Skeletal muscle satellite cell (primary cell): ENCODE measurements at regions not wholly inside any gene's neighbourhood (a gene's known extent, or its start where the extent isn't known, plus 50 kb on each side); places are given as distances from the start of the nearest gene placed in this dataset.

Source experiments
- H3K27me3 ChIP-seq: 2 replicates; pipeline ENCODE4 v1.7.0; 2013; ENCODE audit warnings: low read length; ENCODE audit not compliant: control insufficient read depth, insufficient read depth
- H3K36me3 ChIP-seq: 2 replicates; pipeline ENCODE4 v1.7.0; 2013; ENCODE audit warnings: mild to moderate bottlenecking, control low read depth, low read length; ENCODE audit not compliant: insufficient read depth
- H3K4me1 ChIP-seq: 2 replicates; pipeline ENCODE4 v1.7.0; 2013; ENCODE audit warnings: low read length; ENCODE audit not compliant: control insufficient read depth, insufficient read depth
- H3K4me2 ChIP-seq: 2 replicates; pipeline ENCODE4 v1.7.0; 2013; ENCODE audit warnings: mild to moderate bottlenecking, low read length
- H3K4me3 ChIP-seq: 2 replicates; pipeline ENCODE4 v1.7.0; 2013; ENCODE audit warnings: low read length
- H3K9ac ChIP-seq: 2 replicates; pipeline ENCODE4 v1.7.0; 2013; ENCODE audit warnings: mild to moderate bottlenecking, low read depth, low read length, moderate library complexity
- H3K9me3 ChIP-seq: replicated peaks from 2 replicates; pipeline ENCODE4 v1.7.0; 2013; ENCODE audit warnings: mild to moderate bottlenecking, control low read depth, low read length

DNA sequence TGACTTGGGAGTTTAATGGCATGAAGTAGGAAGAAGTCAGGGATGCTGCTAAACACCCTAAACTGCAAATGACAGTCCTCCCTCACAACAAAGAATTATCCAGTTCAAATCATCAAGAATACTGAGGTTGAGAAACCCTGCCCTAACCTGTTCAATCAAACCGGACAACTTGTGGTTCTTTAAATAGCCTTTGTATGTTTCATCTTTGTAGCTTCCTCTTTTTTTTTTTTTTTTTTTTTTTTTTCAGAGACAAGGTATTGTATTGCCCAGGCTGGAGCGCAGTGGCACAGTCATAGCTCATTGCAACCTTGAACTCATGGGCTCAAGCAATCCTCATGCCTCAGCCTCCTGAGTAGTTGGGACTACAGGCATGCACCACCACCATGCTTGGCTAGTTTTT is 52.5 kb upstream of the TTC29 start:
- H3K9me3 ChIP-seq, result no peaks in the 10 kb centered on the region
- H3K9ac ChIP-seq, result no peak overlapping the region
- H3K27me3 ChIP-seq, result no peaks in the 10 kb centered on the region
- no peaks in the 10 kb centered on the region for H3K36me3 ChIP-seq
- H3K4me2 ChIP-seq, result no peak overlapping the region
- H3K4me1 ChIP-seq, result no peaks in the 10 kb centered on the region
- no peak overlapping the region for H3K4me3 ChIP-seq

DNA sequence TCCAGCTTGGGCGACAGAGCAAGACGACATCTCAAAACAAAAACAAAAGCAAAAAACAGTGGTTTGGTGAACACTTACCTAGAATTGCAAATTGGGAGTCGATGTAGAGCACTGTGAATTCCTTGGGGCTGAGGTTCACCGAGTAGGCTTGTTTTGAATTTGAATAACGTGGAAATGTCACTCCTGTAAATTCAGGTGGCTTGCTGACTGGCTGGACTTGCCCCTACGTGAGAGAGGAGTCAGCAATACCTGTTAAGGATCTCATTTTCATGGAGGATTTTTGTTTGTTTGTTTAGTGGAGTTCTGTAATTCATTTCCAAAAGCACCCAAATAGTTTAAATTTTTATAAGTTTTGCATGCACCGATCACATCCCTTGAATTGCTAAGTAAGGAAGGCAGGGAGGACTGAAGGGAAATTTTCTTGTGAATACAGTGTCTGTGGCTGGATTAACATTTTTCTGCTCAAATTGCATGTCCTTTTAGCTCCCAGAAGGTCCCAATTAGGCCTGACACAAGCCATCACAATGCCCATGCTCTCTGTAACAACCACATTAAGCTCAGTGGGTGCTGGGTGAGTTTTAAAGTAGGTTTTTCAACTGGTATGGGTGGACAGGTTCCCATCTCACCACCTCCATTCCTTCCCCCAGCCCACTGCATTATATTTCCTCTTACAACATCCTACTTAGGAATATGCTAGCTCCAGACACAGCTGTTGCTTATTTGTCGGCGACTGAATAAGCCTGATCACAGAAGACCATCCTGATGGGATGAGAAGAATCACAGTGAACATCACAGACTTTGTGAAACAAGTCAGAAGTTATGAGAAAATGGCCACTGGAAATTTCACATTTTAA is 58.5 kb upstream of the TTC29 start:
- H3K4me1 ChIP-seq, result no peaks in the 10 kb centered on the region
- no peaks in the 10 kb centered on the region for H3K36me3 ChIP-seq
- no peak overlapping the region for H3K4me3 ChIP-seq
- no peak overlapping the region for H3K4me2 ChIP-seq
- no peaks in the 10 kb centered on the region for H3K9me3 ChIP-seq
- H3K27me3 ChIP-seq, result no peaks in the 10 kb centered on the region
- H3K9ac ChIP-seq, result no peak overlapping the region

DNA sequence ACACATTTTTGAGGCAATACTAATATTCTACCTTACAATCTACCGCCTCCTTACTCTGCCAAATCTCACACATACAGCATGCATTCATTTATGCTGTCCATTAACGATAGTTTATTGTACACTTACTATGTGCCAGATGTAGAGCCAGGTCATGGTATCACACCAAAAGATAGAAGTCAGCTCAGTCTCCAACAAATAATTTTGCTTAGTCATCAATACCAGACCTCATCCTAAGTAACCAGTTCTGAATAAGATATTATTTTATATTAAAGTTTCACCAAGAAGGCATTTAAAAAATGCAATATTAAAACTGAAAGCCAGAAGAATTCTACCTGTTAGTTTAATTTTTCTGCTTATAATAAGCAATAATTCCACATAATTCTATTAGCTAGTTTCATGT is 60.6 kb upstream of the TTC29 start:
- Histone ChIP-seq H3K4me1 (no peaks in the 10 kb centered on the region), H3K9ac (no peak overlapping the region), H3K9me3 (no peaks in the 10 kb centered on the region), H3K36me3 (no peaks in the 10 kb centered on the region), H3K27me3 (no peaks in the 10 kb centered on the region), H3K4me3 (no peak overlapping the region), H3K4me2 (no peak overlapping the region)

DNA sequence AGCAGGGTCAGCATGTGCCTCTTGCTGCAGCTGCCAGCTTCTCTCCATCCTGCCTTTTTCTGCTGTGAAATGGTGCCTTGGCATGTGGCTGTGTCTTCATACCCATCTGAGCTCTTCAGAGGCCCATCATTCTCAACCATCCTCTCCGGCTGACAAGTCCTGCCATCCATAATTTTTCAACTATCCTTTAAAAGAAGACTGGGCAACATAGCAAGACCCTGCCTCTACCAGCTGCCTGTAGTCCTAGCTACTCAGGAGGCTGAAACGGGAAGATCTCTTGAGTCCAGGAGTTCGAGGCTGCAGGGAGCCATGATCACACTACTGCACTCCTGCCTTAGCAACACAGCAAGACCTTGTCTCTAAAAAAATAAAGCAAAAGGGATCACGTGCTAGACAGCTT is 64.2 kb upstream of the TTC29 start:
- Histone ChIP-seq H3K36me3 (no peaks in the 10 kb centered on the region), H3K9me3 (no peaks in the 10 kb centered on the region), H3K4me3 (no peak overlapping the region), H3K4me1 (no peaks in the 10 kb centered on the region), H3K9ac (no peak overlapping the region), H3K27me3 (no peaks in the 10 kb centered on the region), H3K4me2 (no peak overlapping the region)

DNA sequence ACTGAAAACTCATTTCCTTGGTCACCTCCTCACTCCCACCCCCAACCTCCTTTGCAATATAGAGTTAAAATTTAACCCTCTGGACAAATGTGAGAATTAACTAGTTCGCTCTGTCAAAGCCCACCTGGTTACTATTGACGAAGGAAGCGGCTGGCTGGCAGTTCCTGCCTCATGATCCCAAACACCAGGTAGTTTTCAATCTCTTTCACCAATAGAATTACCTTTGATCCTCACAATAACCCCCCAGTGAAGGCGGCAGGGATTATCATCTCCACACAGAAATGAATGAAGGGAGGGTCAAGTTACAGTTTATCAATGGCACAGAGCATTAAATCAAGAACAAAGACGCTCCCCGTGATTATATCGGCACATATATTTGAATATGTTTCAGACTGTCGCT is 65.7 kb upstream of the TTC29 start:
- no peaks in the 10 kb centered on the region for H3K4me1 ChIP-seq
- H3K9me3 ChIP-seq, result no peaks in the 10 kb centered on the region
- no peaks in the 10 kb centered on the region for H3K27me3 ChIP-seq
- no peak overlapping the region for H3K4me2 ChIP-seq
- no peak overlapping the region for H3K9ac ChIP-seq
- H3K4me3 ChIP-seq, result no peak overlapping the region
- no peaks in the 10 kb centered on the region for H3K36me3 ChIP-seq

DNA sequence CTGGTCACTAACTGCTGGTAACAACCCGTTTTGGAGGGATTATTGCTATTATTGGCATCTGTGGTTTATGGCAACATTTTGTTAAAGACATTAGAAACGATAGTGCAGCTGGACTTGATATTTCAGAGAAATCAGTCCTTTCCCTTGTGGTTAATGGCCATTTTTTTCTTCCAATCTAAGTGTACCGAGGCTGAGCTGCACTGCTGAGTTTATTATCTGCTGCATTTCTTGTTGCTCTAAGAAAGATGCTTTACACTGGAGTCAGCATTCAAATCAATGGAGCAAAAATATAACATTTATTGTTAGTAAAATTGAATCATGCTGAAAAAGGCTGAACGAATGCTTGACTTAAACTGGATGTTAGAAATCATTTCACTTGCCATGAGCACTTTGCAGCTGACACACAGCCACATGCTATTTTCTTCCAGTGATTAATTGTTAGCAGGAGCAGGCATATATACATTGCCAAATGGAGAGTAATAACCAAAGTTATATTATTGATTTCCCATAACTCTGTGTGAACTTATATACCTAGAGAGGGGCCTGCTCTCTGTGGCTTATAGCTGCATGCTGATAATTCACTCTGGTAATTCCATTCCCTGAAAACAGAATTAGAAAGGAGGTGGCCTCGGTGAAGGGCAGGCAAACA is 66.5 kb upstream of the TTC29 start:
- Histone ChIP-seq H3K4me1 (peaks cover 2% of the 10 kb centered on the region), H3K9ac (no peak overlapping the region), H3K36me3 (no peaks in the 10 kb centered on the region), H3K27me3 (no peaks in the 10 kb centered on the region), H3K4me2 (no peak overlapping the region), H3K4me3 (no peak overlapping the region), H3K9me3 (no peaks in the 10 kb centered on the region)

DNA sequence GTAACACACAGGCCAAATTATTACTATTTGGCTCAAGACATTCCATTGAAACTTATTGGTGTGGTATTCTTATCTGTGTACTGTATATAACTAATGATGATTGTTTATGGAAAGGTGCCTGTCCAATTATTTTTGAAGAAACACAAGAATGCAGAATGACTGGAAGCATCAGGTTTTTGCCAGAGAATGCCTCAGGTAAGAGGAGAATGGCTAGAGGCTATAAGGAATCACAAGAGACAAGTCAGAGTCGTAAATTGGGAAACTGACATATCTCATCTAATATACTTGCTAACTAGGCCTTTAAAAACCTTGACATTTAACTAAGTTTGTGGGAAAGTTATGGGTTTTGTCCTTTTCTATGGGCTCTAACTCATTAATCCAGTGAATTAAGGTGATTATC is 69.3 kb upstream of the TTC29 start:
- no peak overlapping the region for H3K9ac ChIP-seq
- no peak overlapping the region for H3K4me3 ChIP-seq
- no peaks in the 10 kb centered on the region for H3K9me3 ChIP-seq
- H3K4me2 ChIP-seq, result no peak overlapping the region
- H3K27me3 ChIP-seq, result no peaks in the 10 kb centered on the region
- peaks cover 2% of the 10 kb centered on the region for H3K4me1 ChIP-seq
- no peaks in the 10 kb centered on the region for H3K36me3 ChIP-seq

DNA sequence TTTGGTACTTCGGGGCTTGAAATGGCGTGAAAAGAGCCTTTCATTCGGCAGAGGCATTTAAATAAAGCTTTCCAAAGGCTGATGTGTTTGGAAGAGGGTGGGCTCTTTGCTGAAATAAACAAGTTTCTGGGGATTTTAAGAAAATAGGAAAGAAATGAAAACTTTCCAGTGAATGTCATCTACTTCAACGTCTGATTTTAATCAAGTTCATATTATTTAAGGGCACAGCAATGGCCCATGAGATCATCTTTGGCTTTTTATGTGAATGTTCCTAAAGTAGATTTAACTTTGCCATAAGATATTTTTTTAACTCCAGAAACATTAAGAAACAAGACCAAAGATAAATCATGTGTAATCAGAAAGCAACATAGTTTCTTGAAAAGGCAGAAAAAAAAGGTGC is 69.8 kb upstream of the TTC29 start:
- H3K36me3 ChIP-seq, result no peaks in the 10 kb centered on the region
- H3K4me2 ChIP-seq, result no peak overlapping the region
- peaks cover 2% of the 10 kb centered on the region for H3K4me1 ChIP-seq
- H3K9me3 ChIP-seq, result no peaks in the 10 kb centered on the region
- no peak overlapping the region for H3K4me3 ChIP-seq
- H3K9ac ChIP-seq, result no peak overlapping the region
- no peaks in the 10 kb centered on the region for H3K27me3 ChIP-seq

DNA sequence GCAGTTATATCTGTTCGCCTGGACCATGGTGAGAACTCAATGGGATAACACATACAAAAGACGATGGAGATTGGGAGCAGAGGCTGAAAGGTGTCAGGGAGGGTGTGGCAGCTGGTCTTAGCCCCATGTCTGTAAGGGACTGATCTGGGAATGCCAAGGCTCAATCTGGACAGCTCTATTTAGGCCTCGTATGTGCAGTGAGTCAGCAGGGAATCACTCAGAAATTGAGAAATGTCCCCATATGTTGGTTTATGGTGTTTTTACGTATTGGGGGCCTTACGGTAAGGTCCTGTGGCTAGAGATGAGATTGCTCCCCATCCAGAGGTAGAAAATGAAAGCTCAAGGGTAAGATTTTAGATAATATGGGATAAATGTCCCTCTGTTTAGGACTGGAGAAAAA is 71.4 kb upstream of the TTC29 start:
- no peak overlapping the region for H3K4me3 ChIP-seq
- no peak overlapping the region for H3K9ac ChIP-seq
- no peak overlapping the region for H3K4me2 ChIP-seq
- no peaks in the 10 kb centered on the region for H3K36me3 ChIP-seq
- H3K9me3 ChIP-seq, result no peaks in the 10 kb centered on the region
- peaks cover 2% of the 10 kb centered on the region for H3K4me1 ChIP-seq
- H3K27me3 ChIP-seq, result no peaks in the 10 kb centered on the region

DNA sequence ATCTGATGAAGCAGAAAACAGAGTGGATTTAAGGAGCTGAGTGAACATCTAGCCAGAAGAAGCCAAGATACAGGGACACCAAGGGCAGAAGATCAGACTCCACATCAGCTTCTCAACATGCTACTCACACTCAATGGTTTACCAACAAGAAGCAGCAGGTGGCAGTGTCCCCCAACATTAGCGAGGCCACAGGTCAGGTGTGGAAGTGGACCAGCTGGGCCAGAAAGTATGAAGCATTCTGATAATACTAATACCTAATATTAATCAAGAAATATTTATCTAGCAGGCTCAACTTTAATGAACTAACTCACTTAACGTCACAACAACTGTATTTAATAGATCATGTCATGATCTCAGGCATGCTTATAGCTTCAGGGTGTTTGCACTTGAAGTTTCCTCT is 73.4 kb upstream of the TTC29 start:
- Histone ChIP-seq H3K9ac (no peak overlapping the region), H3K4me3 (no peak overlapping the region), H3K4me1 (peaks cover 2% of the 10 kb centered on the region), H3K9me3 (no peaks in the 10 kb centered on the region), H3K27me3 (no peaks in the 10 kb centered on the region), H3K4me2 (no peak overlapping the region), H3K36me3 (no peaks in the 10 kb centered on the region)

DNA sequence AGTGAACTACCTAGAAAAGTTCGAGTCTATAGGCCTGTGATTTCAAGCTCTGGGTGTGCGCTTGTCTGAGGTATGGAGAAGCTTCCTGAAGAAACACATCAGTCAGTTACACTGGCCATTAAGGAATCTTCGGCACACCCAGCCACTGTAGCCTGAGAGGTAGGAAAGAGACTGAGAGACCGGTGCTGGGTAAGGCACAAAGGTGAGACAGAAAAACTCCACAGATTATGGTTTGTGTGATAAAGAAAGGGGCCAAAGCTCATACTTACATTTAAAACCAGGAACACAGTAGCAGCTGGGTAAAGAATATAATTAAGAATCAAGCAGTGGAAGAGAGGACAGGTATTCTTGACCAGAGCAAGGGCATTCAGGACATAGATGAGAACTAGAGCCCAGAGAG is 74.8 kb upstream of the TTC29 start:
- Histone ChIP-seq H3K4me2 (no peak overlapping the region), H3K36me3 (no peaks in the 10 kb centered on the region), H3K4me3 (no peak overlapping the region), H3K9me3 (no peaks in the 10 kb centered on the region), H3K9ac (no peak overlapping the region), H3K27me3 (no peaks in the 10 kb centered on the region), H3K4me1 (peaks cover 2% of the 10 kb centered on the region)

DNA sequence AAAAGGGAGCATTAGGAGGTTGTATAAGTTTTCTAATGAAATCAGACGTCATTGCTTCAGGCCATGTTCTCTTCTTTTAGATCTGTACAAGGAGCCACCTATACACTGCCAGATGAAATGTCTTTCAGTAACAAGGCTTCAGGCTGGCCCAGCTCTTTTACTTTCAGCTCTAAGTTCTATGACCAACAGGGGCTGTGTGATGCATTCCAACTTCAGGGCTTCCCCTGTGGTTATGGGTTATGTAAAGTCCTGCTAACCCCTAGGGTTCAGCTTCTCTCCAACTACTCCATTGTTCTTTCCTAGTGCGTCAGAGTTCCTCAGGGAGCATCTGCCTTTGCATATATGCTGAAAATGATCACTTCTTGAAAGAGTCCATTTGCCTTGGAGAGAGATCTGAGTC is 79.4 kb upstream of the TTC29 start:
- Histone ChIP-seq H3K4me3 (no peak overlapping the region), H3K9me3 (no peaks in the 10 kb centered on the region), H3K4me1 (no peaks in the 10 kb centered on the region), H3K4me2 (no peak overlapping the region), H3K9ac (no peak overlapping the region), H3K27me3 (no peaks in the 10 kb centered on the region), H3K36me3 (no peaks in the 10 kb centered on the region)
